ENCODE measurements at regions not wholly inside any gene's neighbourhood (a gene's known extent, or its start where the extent isn't known, plus 50 kb on each side); places are given as distances from the start of the nearest gene placed in this dataset.
"Not testable (repeated sequence)": the region's sequence is repeated elsewhere in the genome, so short reads cannot be mapped to it uniquely, and the experiment has no call there.

- no peak for TF ChIP-seq CTCF (IDR thresholded peaks at IDR 0.05; ENCODE audit: insufficient read depth, low read depth, low read length)
- H3K4me3 ChIP-seq (ENCODE audit: low read depth, low read length): no peak overlapping the region
- DNase-seq (ENCODE audit: low read depth): peak; percentile 82
Observed at GRCh38 chr6:137804637-137805036, 62.4 kb upstream of the TNFAIP3 start.

- H3K4me3 ChIP-seq (ENCODE audit: low read depth, low read length): no peak overlapping the region
- TF ChIP-seq CTCF (IDR thresholded peaks at IDR 0.05; ENCODE audit: insufficient read depth, low read depth, low read length): no peak
- DNase-seq (ENCODE audit: low read depth): peak; percentile 65
Observed at GRCh38 chr6:137805622-137806021, 61.4 kb upstream of the TNFAIP3 start.

GRCh38 chr6:137806914-137807682 lies 60.0 kb upstream of the TNFAIP3 start:
- no peak for DNase-seq (ENCODE audit: low read depth)
- H3K4me3 ChIP-seq (ENCODE audit: low read depth, low read length): no peak overlapping the region
- no peak for TF ChIP-seq CTCF (IDR thresholded peaks at IDR 0.05; ENCODE audit: insufficient read depth, low read depth, low read length)

- peak; percentile 41 for DNase-seq (ENCODE audit: low read depth)
- no peak overlapping the region for H3K4me3 ChIP-seq (ENCODE audit: low read depth, low read length)
- no peak for TF ChIP-seq CTCF (IDR thresholded peaks at IDR 0.05; ENCODE audit: insufficient read depth, low read depth, low read length)
Observed at GRCh38 chr6:137808191-137808590, 58.9 kb upstream of the TNFAIP3 start.

- TF ChIP-seq CTCF (IDR thresholded peaks at IDR 0.05; ENCODE audit: insufficient read depth, low read depth, low read length): no peak
- H3K4me3 ChIP-seq (ENCODE audit: low read depth, low read length): no peak overlapping the region
- no peak for DNase-seq (ENCODE audit: low read depth)
Observed at GRCh38 chr6:137808836-137809315, 58.2 kb upstream of the TNFAIP3 start.

- not testable (repeated sequence) for H3K4me3 ChIP-seq (ENCODE audit: low read depth, low read length); DNase-seq (ENCODE audit: low read depth)
Observed at GRCh38 chr6:137809895-137810553, 57.0 kb upstream of the TNFAIP3 start.

GRCh38 chr6:137810554-137811120 lies 56.4 kb upstream of the TNFAIP3 start:
- DNase-seq (ENCODE audit: low read depth): no peak
- no peak for TF ChIP-seq CTCF (IDR thresholded peaks at IDR 0.05; ENCODE audit: insufficient read depth, low read depth, low read length)

More at GRCh38 chr6:137810554-137811120, 56.4 kb upstream of the TNFAIP3 start:
- no peak overlapping the region for H3K4me3 ChIP-seq (ENCODE audit: low read depth, low read length)
